Astrocyte (in vitro differentiated cells and primary cell): ENCODE measurements at regions not wholly inside any gene's neighbourhood (a gene's known extent, or its start where the extent isn't known, plus 50 kb on each side); places are given as distances from the start of the nearest gene placed in this dataset.
A peak's percentile ranks its signal among the peaks of the same experiment; 100 is the strongest.

Experiments used
- DNase-seq: peaks from one replicate; pipeline ENCODE4 v3.0.0-alpha.2; 2010; ENCODE audit warnings: low read depth
- FAIRE-seq: peaks from 2 replicates; lab custom pipeline; 2011; peaks lifted over from hg19 to GRCh38; lab: Jason Lieb, UNC
- H2AFZ ChIP-seq: 2 replicates; pipeline ENCODE4 v1.6.0; 2012; ENCODE audit warnings: low read depth, low read length, inconsistent platforms
- H3K27ac ChIP-seq: 2 replicates; pipeline ENCODE4 v1.5.1; 2011; ENCODE audit warnings: low read depth, low read length, inconsistent platforms
- H3K27me3 ChIP-seq: 2 replicates; pipeline ENCODE4 v1.6.0; 2011; ENCODE audit warnings: low read length, inconsistent platforms; ENCODE audit not compliant: insufficient read depth
- H3K36me3 ChIP-seq: 2 replicates; pipeline ENCODE4 v1.5.1; 2011; ENCODE audit warnings: low read length, inconsistent platforms; ENCODE audit not compliant: insufficient read depth
- H3K4me1 ChIP-seq: 2 replicates; pipeline ENCODE4 v1.5.1; 2011; ENCODE audit warnings: low read length, inconsistent platforms; ENCODE audit not compliant: insufficient read depth
- H3K4me2 ChIP-seq: 2 replicates; pipeline ENCODE4 v1.6.0; 2012; ENCODE audit warnings: low read length, inconsistent platforms
- H3K4me3 ChIP-seq: 2 replicates; pipeline ENCODE4 v1.5.1; 2011; ENCODE audit warnings: low read depth, mild to moderate bottlenecking, low read length, inconsistent platforms; ENCODE audit not compliant: insufficient read depth
- H3K79me2 ChIP-seq: 2 replicates; pipeline ENCODE4 v1.6.0; 2012; ENCODE audit warnings: mild to moderate bottlenecking, low read length, inconsistent platforms; ENCODE audit not compliant: insufficient read depth
- H3K9ac ChIP-seq: 2 replicates; pipeline ENCODE4 v1.6.0; 2012; ENCODE audit warnings: mild to moderate bottlenecking, low read length, inconsistent platforms
- H3K9me3 ChIP-seq: 2 replicates; pipeline ENCODE4 v1.5.1; 2012; ENCODE audit warnings: low read depth, mild to moderate bottlenecking, low read length, inconsistent platforms; ENCODE audit not compliant: insufficient read depth
- H4K20me1 ChIP-seq: 2 replicates; pipeline ENCODE4 v1.6.0; 2012; ENCODE audit warnings: low read length, inconsistent platforms; ENCODE audit not compliant: insufficient read depth
- H3K27ac Mint-ChIP-seq: one replicate; pipeline ENCODE4 v1.8.0; 2021; ENCODE audit warnings: mild to moderate bottlenecking, mixed read lengths; ENCODE audit not compliant: unreplicated experiment
- H3K27me3 Mint-ChIP-seq: one replicate; pipeline ENCODE4 v1.8.0; 2021; ENCODE audit warnings: low read depth, mixed read lengths; ENCODE audit not compliant: unreplicated experiment
- H3K36me3 Mint-ChIP-seq: one replicate; pipeline ENCODE4 v1.8.0; 2021; ENCODE audit warnings: low read depth, mixed read lengths; ENCODE audit not compliant: unreplicated experiment
- H3K4me1 Mint-ChIP-seq: one replicate; pipeline ENCODE4 v1.8.0; 2021; ENCODE audit warnings: low read depth, mixed read lengths; ENCODE audit not compliant: unreplicated experiment
- H3K4me3 Mint-ChIP-seq: one replicate; pipeline ENCODE4 v1.8.0; 2021; ENCODE audit warnings: mild to moderate bottlenecking, moderate library complexity, mixed read lengths; ENCODE audit not compliant: unreplicated experiment
- H3K9me3 Mint-ChIP-seq: one replicate; pipeline ENCODE4 v1.8.0; 2021; ENCODE audit warnings: mild to moderate bottlenecking, mixed read lengths; ENCODE audit not compliant: unreplicated experiment
- CTCF ChIP-seq: IDR thresholded peaks from 2 replicates; pipeline ENCODE4 v1.5.1; 2011; ENCODE audit warnings: low read depth, mild to moderate bottlenecking, inconsistent platforms, low read length, moderate library complexity; ENCODE audit not compliant: insufficient read depth
- EZH2 ChIP-seq: IDR thresholded peaks from 2 replicates; pipeline ENCODE4 v1.6.1; 2012; ENCODE audit warnings: mild to moderate bottlenecking, low read length, inconsistent platforms; ENCODE audit not compliant: insufficient read depth

GRCh38 chrX:40414335-40414734, 166.4 kb upstream of the ATP6AP2 start:
- H3K4me3 Mint-ChIP-seq = no peak overlapping the region
- no peak overlapping the region for H3K27ac Mint-ChIP-seq
- Histone ChIP-seq H3K27ac (no peak overlapping the region), H4K20me1 (no peaks in the 10 kb centered on the region), H3K4me2 (no peak overlapping the region), H3K79me2 (no peaks in the 10 kb centered on the region), H3K4me3 (no peak overlapping the region), H2AFZ (no peak overlapping the region), H3K27me3 (no peaks in the 10 kb centered on the region), H3K4me1 (no peaks in the 10 kb centered on the region), H3K9ac (no peak overlapping the region), H3K36me3 (no peaks in the 10 kb centered on the region), H3K9me3 (no peaks in the 10 kb centered on the region)
- peaks cover 14% of the 10 kb centered on the region for H3K27me3 Mint-ChIP-seq
- no peak for TF ChIP-seq EZH2
- no peak for TF ChIP-seq CTCF
- DNase-seq (no peak), FAIRE-seq (no peak)
- H3K36me3 Mint-ChIP-seq = no peaks in the 10 kb centered on the region
- no peaks in the 10 kb centered on the region for H3K4me1 Mint-ChIP-seq
- H3K9me3 Mint-ChIP-seq = peaks cover 4% of the 10 kb centered on the region

DNA sequence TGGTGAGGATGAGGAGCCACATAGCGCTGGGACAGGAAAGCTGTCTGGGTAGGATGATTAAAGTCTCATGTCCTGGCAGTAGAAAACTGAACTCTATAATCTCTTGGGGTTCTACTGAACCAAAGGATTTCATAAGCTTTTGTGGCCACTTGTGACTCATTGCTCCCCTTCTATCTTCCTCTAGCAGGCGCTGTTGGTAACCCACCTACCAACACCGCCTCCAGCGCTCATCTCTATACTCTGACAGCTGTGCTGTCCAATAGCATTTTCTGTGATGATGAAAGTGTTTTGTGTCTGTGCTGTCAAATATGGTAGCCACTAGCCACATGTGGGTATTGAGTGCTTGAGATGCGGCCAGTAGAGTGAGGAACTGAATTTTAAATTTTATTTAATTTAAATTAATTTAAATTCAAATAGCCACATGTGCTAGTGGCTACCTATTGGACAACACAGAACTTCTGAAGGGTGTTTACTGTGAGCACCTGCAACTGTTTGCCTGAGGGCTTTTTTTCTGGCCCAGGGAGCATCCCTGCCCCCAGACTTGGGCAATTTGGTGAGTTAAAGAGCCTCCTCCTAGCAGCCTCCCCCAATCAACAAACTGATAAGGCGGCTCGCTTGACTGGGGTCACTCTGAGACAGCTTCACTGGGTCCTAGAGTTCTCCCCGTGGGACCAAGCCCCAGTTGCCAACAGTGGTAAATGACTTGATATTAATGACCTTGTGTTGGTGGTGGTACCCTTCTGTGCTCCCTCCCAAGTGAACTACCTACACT, 169.2 kb upstream of the ATP6AP2 start:
- no peak for DNase-seq
- Histone ChIP-seq H3K9ac (no peak overlapping the region), H3K27ac (no peak overlapping the region), H4K20me1 (no peaks in the 10 kb centered on the region), H2AFZ (no peak overlapping the region), H3K4me3 (no peak overlapping the region), H3K79me2 (no peaks in the 10 kb centered on the region), H3K36me3 (no peaks in the 10 kb centered on the region), H3K27me3 (no peaks in the 10 kb centered on the region), H3K4me1 (no peaks in the 10 kb centered on the region), H3K9me3 (no peaks in the 10 kb centered on the region), H3K4me2 (no peak overlapping the region)
- peaks cover 4% of the 10 kb centered on the region for H3K9me3 Mint-ChIP-seq
- no peaks in the 10 kb centered on the region for H3K36me3 Mint-ChIP-seq
- no peak for TF ChIP-seq CTCF
- TF ChIP-seq EZH2 = no peak
- FAIRE-seq = no peak
- no peak overlapping the region for H3K27ac Mint-ChIP-seq
- no peak overlapping the region for H3K4me3 Mint-ChIP-seq
- peaks cover 12% of the 10 kb centered on the region for H3K27me3 Mint-ChIP-seq
- H3K4me1 Mint-ChIP-seq = no peaks in the 10 kb centered on the region

GRCh38 chrX:40410859-40411258, 169.9 kb upstream of the ATP6AP2 start:
- Mint-ChIP-seq H3K4me3 (no peak overlapping the region), H3K27me3 (peaks cover 12% of the 10 kb centered on the region), H3K4me1 (no peaks in the 10 kb centered on the region), H3K36me3 (no peaks in the 10 kb centered on the region), H3K27ac (no peak overlapping the region), H3K9me3 (peaks cover 4% of the 10 kb centered on the region)
- Histone ChIP-seq H3K4me3 (no peak overlapping the region), H3K9ac (no peak overlapping the region), H4K20me1 (no peaks in the 10 kb centered on the region), H3K4me2 (no peak overlapping the region), H2AFZ (no peak overlapping the region), H3K9me3 (no peaks in the 10 kb centered on the region), H3K36me3 (no peaks in the 10 kb centered on the region), H3K4me1 (no peaks in the 10 kb centered on the region), H3K27me3 (no peaks in the 10 kb centered on the region), H3K27ac (no peak overlapping the region), H3K79me2 (no peaks in the 10 kb centered on the region)
- no peak for DNase-seq
- TF ChIP-seq CTCF (no peak), EZH2 (no peak)
- peak; percentile 20 for FAIRE-seq
